HFFc6 (cell line): ENCODE measurements at regions not wholly inside any gene's neighbourhood (a gene's known extent, or its start where the extent isn't known, plus 50 kb on each side); places are given as distances from the start of the nearest gene placed in this dataset.
"Not testable (repeated sequence)": the region's sequence is repeated elsewhere in the genome, so short reads cannot be mapped to it uniquely, and the experiment has no call there.

Experiments
- DNase-seq: peaks from one replicate; pipeline ENCODE4 v3.0.0-alpha.2; 2018
- H3K27ac Mint-ChIP-seq: 2 replicates; pipeline ENCODE4 v1.8.0; 2020; ENCODE audit warnings: mild to moderate bottlenecking, mixed read lengths
- H3K27me3 Mint-ChIP-seq: 2 replicates; pipeline ENCODE4 v1.8.0; 2021; ENCODE audit warnings: mild to moderate bottlenecking, moderate library complexity, mixed read lengths; ENCODE audit not compliant: insufficient read depth
- H3K36me3 Mint-ChIP-seq: 2 replicates; pipeline ENCODE4 v1.8.0; 2021; ENCODE audit warnings: low read depth, mixed read lengths
- H3K4me1 Mint-ChIP-seq: 2 replicates; pipeline ENCODE4 v1.8.0; 2020; ENCODE audit warnings: low read depth, mixed read lengths
- H3K4me3 Mint-ChIP-seq: 2 replicates; pipeline ENCODE4 v1.8.0; 2020; ENCODE audit warnings: mild to moderate bottlenecking, moderate library complexity, mixed read lengths
- H3K9me3 Mint-ChIP-seq: 2 replicates; pipeline ENCODE4 v1.8.0; 2020; ENCODE audit warnings: mild to moderate bottlenecking, mixed read lengths
- TF ChIP-seq, protein P1 (sequence below): fragments of 200-600 bp; sonication (generic); IDR thresholded peaks from 2 replicates; pipeline ENCODE4 v1.5.0; 2021; ENCODE audit warnings: antibody characterized with exemption, mild to moderate bottlenecking

GRCh38 chr6:86686496-86686895, 250.8 kb upstream of the HTR1E start:
- Mint-ChIP-seq H3K36me3 (peaks cover 5% of the 10 kb centered on the region; the same call in 1 of the 2 replicates), H3K9me3 (peaks cover 42% of the 10 kb centered on the region), H3K27me3 (no peaks in the 10 kb centered on the region; the same call in 1 of the 2 replicates), H3K4me3 (no peak overlapping the region), H3K27ac (no peak overlapping the region), H3K4me1 (no peaks in the 10 kb centered on the region)
- TF ChIP-seq, protein P1, sequence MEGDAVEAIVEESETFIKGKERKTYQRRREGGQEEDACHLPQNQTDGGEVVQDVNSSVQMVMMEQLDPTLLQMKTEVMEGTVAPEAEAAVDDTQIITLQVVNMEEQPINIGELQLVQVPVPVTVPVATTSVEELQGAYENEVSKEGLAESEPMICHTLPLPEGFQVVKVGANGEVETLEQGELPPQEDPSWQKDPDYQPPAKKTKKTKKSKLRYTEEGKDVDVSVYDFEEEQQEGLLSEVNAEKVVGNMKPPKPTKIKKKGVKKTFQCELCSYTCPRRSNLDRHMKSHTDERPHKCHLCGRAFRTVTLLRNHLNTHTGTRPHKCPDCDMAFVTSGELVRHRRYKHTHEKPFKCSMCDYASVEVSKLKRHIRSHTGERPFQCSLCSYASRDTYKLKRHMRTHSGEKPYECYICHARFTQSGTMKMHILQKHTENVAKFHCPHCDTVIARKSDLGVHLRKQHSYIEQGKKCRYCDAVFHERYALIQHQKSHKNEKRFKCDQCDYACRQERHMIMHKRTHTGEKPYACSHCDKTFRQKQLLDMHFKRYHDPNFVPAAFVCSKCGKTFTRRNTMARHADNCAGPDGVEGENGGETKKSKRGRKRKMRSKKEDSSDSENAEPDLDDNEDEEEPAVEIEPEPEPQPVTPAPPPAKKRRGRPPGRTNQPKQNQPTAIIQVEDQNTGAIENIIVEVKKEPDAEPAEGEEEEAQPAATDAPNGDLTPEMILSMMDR = no peak
- no peak for DNase-seq

GRCh38 chr6:86685230-86685797, 252.0 kb upstream of the HTR1E start:
- H3K36me3 Mint-ChIP-seq = peaks cover 5% of the 10 kb centered on the region; the same call in 1 of the 2 replicates
- H3K4me3 Mint-ChIP-seq = no peak overlapping the region
- H3K9me3 Mint-ChIP-seq = peaks cover 38% of the 10 kb centered on the region
- no peaks in the 10 kb centered on the region; the same call in 1 of the 2 replicates for H3K27me3 Mint-ChIP-seq
- no peak overlapping the region for H3K27ac Mint-ChIP-seq
- TF ChIP-seq, protein P1 = no peak
- no peak for DNase-seq
- H3K4me1 Mint-ChIP-seq = no peaks in the 10 kb centered on the region

GRCh38 chr6:86683132-86683908, 254.0 kb upstream of the HTR1E start:
- Mint-ChIP-seq H3K4me1 (no peaks in the 10 kb centered on the region), H3K36me3 (peaks cover 5% of the 10 kb centered on the region; the same call in 1 of the 2 replicates), H3K27ac (no peak overlapping the region), H3K27me3 (no peaks in the 10 kb centered on the region; the same call in 1 of the 2 replicates), H3K9me3 (peaks cover 40% of the 10 kb centered on the region), H3K4me3 (no peak overlapping the region)
- DNase-seq = no peak
- TF ChIP-seq, protein P1 = no peak

GRCh38 chr6:86682297-86682696, 255.0 kb upstream of the HTR1E start:
- Mint-ChIP-seq H3K36me3 (peaks cover 5% of the 10 kb centered on the region; the same call in 1 of the 2 replicates), H3K4me1 (no peaks in the 10 kb centered on the region), H3K4me3 (no peak overlapping the region), H3K27me3 (no peaks in the 10 kb centered on the region; the same call in 1 of the 2 replicates), H3K9me3 (peaks cover 45% of the 10 kb centered on the region), H3K27ac (no peak overlapping the region)
- no peak for DNase-seq
- TF ChIP-seq, protein P1 = no peak

- peaks cover 46% of the 10 kb centered on the region for H3K9me3 Mint-ChIP-seq
- H3K27ac Mint-ChIP-seq, H3K4me3 Mint-ChIP-seq, H3K4me1 Mint-ChIP-seq, H3K27me3 Mint-ChIP-seq, H3K36me3 Mint-ChIP-seq, DNase-seq: not testable (repeated sequence)
Observed at GRCh38 chr6:86681140-86681539, 256.2 kb upstream of the HTR1E start.

- H3K4me1 Mint-ChIP-seq, H3K27ac Mint-ChIP-seq, H3K36me3 Mint-ChIP-seq, DNase-seq, H3K27me3 Mint-ChIP-seq, H3K4me3 Mint-ChIP-seq: not testable (repeated sequence)
- peaks cover 42% of the 10 kb centered on the region for H3K9me3 Mint-ChIP-seq
Observed at GRCh38 chr6:86672125-86672524, 265.2 kb upstream of the HTR1E start.
